WTC11 (cell line): ENCODE measurements at regions not wholly inside any gene's neighbourhood (a gene's known extent, or its start where the extent isn't known, plus 50 kb on each side); places are given as distances from the start of the nearest gene placed in this dataset.

Experiments used
- ATAC-seq: fragments of 200-7000 bp; cut with Tn5 transposase; 2 replicates; pipeline ENCODE4 v1.10.0; 2021; ENCODE audit warnings: mild to moderate bottlenecking, moderate library complexity
- CTCF ChIA-PET: fragments of 300-600 bp; sonication (Branson Sonifier 250); formaldehyde crosslinking; loops from one replicate; lab custom pipeline; 2021; ENCODE audit warnings: antibody characterized with exemption; lab: Charles Lee
- POLR2A ChIA-PET: fragments of 350-600 bp; sonication (Branson Sonifier 250); formaldehyde crosslinking; loops from one replicate; lab custom pipeline; 2021; ENCODE audit warnings: antibody characterized with exemption; lab: Charles Lee
- DNase-seq: peaks from one replicate; pipeline ENCODE4 v3.0.0; 2021; ENCODE audit warnings: low spot score
- H3K27ac Mint-ChIP-seq: 2 replicates; pipeline ENCODE4 v1.8.0; 2021; ENCODE audit warnings: mixed read lengths
- H3K27me3 Mint-ChIP-seq: 2 replicates; pipeline ENCODE4 v1.8.0; 2021; ENCODE audit warnings: low read depth, mild to moderate bottlenecking, moderate library complexity, mixed read lengths
- H3K36me3 Mint-ChIP-seq: 2 replicates; pipeline ENCODE4 v1.8.0; 2021; ENCODE audit warnings: mixed read lengths
- H3K4me1 Mint-ChIP-seq: 2 replicates; pipeline ENCODE4 v1.8.0; 2022; ENCODE audit warnings: mixed read lengths
- H3K4me3 Mint-ChIP-seq: 2 replicates; pipeline ENCODE4 v1.8.0; 2021; ENCODE audit warnings: mild to moderate bottlenecking, moderate library complexity, mixed read lengths
- H3K9me3 Mint-ChIP-seq: 2 replicates; pipeline ENCODE4 v1.8.0; 2021; ENCODE audit warnings: mixed read lengths
- ATF3 ChIP-seq: sonication (generic); formaldehyde crosslinking; conservative IDR thresholded peaks from 2 replicates; pipeline ENCODE4 v1.8.1; 2022; ENCODE audit warnings: mild to moderate bottlenecking, missing genetic modification reagents
- CTCF ChIP-seq: fragments of 200-600 bp; IDR thresholded peaks from 2 replicates; pipeline ENCODE4 v1.8.0; 2022; ENCODE audit warnings: antibody characterized with exemption
- E2F4 ChIP-seq: sonication (generic); formaldehyde crosslinking; IDR thresholded peaks from 2 replicates; pipeline ENCODE4 v1.8.1; 2022; ENCODE audit warnings: low read depth, mild to moderate bottlenecking, moderate library complexity, missing genetic modification reagents, borderline replicate concordance
- ERG ChIP-seq: fragments of 250-450 bp; sonication (Bioruptor Pico); IDR thresholded peaks from 2 replicates; pipeline ENCODE4 v1.8.0; 2021; ENCODE audit warnings: mild to moderate bottlenecking
- FOXP1 ChIP-seq: sonication (generic); formaldehyde crosslinking; IDR thresholded peaks from 2 replicates; pipeline ENCODE4 v1.8.0; 2022; ENCODE audit warnings: missing genetic modification reagents, mild to moderate bottlenecking, moderate library complexity, borderline replicate concordance
- GABPB1 ChIP-seq: sonication (generic); formaldehyde crosslinking; IDR thresholded peaks from 2 replicates; pipeline ENCODE4 v1.8.1; 2023; ENCODE audit warnings: mild to moderate bottlenecking, missing genetic modification reagents
- GRHL2 ChIP-seq: fragments of 250-450 bp; sonication (Bioruptor Pico); IDR thresholded peaks from 2 replicates; pipeline ENCODE4 v1.8.0; 2022; ENCODE audit warnings: mild to moderate bottlenecking, moderate library complexity; ENCODE audit not compliant: insufficient replicate concordance, severe bottlenecking
- HMGA2 ChIP-seq: fragments of 250-450 bp; sonication (Bioruptor Pico); IDR thresholded peaks from 2 replicates; pipeline ENCODE4 v1.4.0; 2021; ENCODE audit warnings: mild to moderate bottlenecking, moderate library complexity
- HMGXB4 ChIP-seq: sonication (generic); formaldehyde crosslinking; IDR thresholded peaks from 2 replicates; pipeline ENCODE4 v1.8.1; 2023; ENCODE audit warnings: mild to moderate bottlenecking, moderate library complexity, missing genetic modification reagents
- KAT7 ChIP-seq: sonication (generic); formaldehyde crosslinking; IDR thresholded peaks from 2 replicates; pipeline ENCODE4 v1.8.1; 2023; ENCODE audit warnings: missing genetic modification reagents, mild to moderate bottlenecking, borderline replicate concordance
- MAX ChIP-seq: sonication (generic); formaldehyde crosslinking; IDR thresholded peaks from 2 replicates; pipeline ENCODE4 v1.8.0; 2022; ENCODE audit warnings: mild to moderate bottlenecking, missing genetic modification reagents
- MYBL2 ChIP-seq: sonication (generic); formaldehyde crosslinking; IDR thresholded peaks from 2 replicates; pipeline ENCODE4 v1.8.1; 2023; ENCODE audit warnings: mild to moderate bottlenecking, moderate library complexity, missing genetic modification reagents
- NFYB ChIP-seq: sonication (generic); formaldehyde crosslinking; conservative IDR thresholded peaks from 2 replicates; pipeline ENCODE4 v1.8.0; 2022; ENCODE audit warnings: low read depth, missing genetic modification reagents
- PREB ChIP-seq: sonication (generic); formaldehyde crosslinking; IDR thresholded peaks from 2 replicates; pipeline ENCODE4 v1.8.1; 2022; ENCODE audit warnings: mild to moderate bottlenecking, missing genetic modification reagents, moderate library complexity, borderline replicate concordance
- RORB ChIP-seq: fragments of 250-450 bp; sonication (Bioruptor Pico); IDR thresholded peaks from 2 replicates; pipeline ENCODE4 v1.9.0; 2021; ENCODE audit warnings: mild to moderate bottlenecking
- SMAD4 ChIP-seq: sonication (generic); formaldehyde crosslinking; IDR thresholded peaks from 2 replicates; pipeline ENCODE4 v1.8.0; 2022; ENCODE audit warnings: mild to moderate bottlenecking, missing genetic modification reagents
- USF1 ChIP-seq: sonication (generic); formaldehyde crosslinking; IDR thresholded peaks from 2 replicates; pipeline ENCODE4 v1.8.0; 2022; ENCODE audit warnings: mild to moderate bottlenecking, missing genetic modification reagents
- ZBTB21 ChIP-seq: sonication (generic); formaldehyde crosslinking; IDR thresholded peaks from 2 replicates; pipeline ENCODE4 v1.8.1; 2023; ENCODE audit warnings: mild to moderate bottlenecking, missing genetic modification reagents, borderline replicate concordance
- ZMAT4 ChIP-seq: fragments of 250-450 bp; sonication (Bioruptor Pico); IDR thresholded peaks from 2 replicates; pipeline ENCODE4 v1.9.0; 2021; ENCODE audit warnings: mild to moderate bottlenecking
- ZNF219 ChIP-seq: sonication (generic); formaldehyde crosslinking; IDR thresholded peaks from 2 replicates; pipeline ENCODE4 v1.8.0; 2023; ENCODE audit warnings: missing genetic modification reagents, mild to moderate bottlenecking, borderline replicate concordance
- ZNF317 ChIP-seq: sonication (generic); formaldehyde crosslinking; IDR thresholded peaks from 2 replicates; pipeline ENCODE4 v1.8.1; 2023; ENCODE audit warnings: low read depth, mild to moderate bottlenecking, moderate library complexity, missing genetic modification reagents, borderline replicate concordance
- ZSCAN18 ChIP-seq: fragments of 250-450 bp; sonication (Bioruptor Pico); IDR thresholded peaks from 2 replicates; pipeline ENCODE4 v2.1.2; 2022; ENCODE audit warnings: mild to moderate bottlenecking, moderate library complexity

- ATAC-seq (no peak), DNase-seq (no peak)
- Mint-ChIP-seq H3K27ac (no peak overlapping the region), H3K4me3 (no peak overlapping the region), H3K36me3 (no peaks in the 10 kb centered on the region), H3K27me3 (no peaks in the 10 kb centered on the region), H3K9me3 (peaks cover 13% of the 10 kb centered on the region)
- ChIA-PET CTCF (no interaction called here), POLR2A (no interaction called here)
- TF ChIP-seq GRHL2 (CRISPR knock-in tag) (no peak), KAT7 (CRISPR knock-in tag) (no peak), ZNF317 (CRISPR knock-in tag) (no peak), HMGXB4 (CRISPR knock-in tag) (no peak), MYBL2 (no peak)
- TF ChIP-seq, all 79 proteins: peak for 0
- H3K4me1 Mint-ChIP-seq, result no peaks in the 10 kb centered on the region
These were observed 104.1 kb downstream of the SEC16B start for GRCh38 chr1:177865807-177866206.

GRCh38 chr1:177864538-177865305, 105.1 kb downstream of the SEC16B start:
- ChIA-PET POLR2A (no interaction called here), CTCF (no interaction called here)
- TF ChIP-seq USF1 (CRISPR knock-in tag) (no peak), FOXP1 (CRISPR knock-in tag) (no peak), ATF3 (no peak), MAX (CRISPR knock-in tag) (no peak), ERG (CRISPR knock-in tag) (no peak), CTCF (no peak), NFYB (CRISPR knock-in tag) (no peak), ZNF317 (CRISPR knock-in tag) (no peak), E2F4 (CRISPR knock-in tag) (no peak), ZSCAN18 (CRISPR knock-in tag) (no peak), RORB (CRISPR knock-in tag) (no peak), PREB (CRISPR knock-in tag) (no peak), ZBTB21 (CRISPR knock-in tag) (no peak), SMAD4 (CRISPR knock-in tag) (no peak), ZMAT4 (CRISPR knock-in tag) (no peak), ZNF219 (CRISPR knock-in tag) (no peak), GABPB1 (no peak), HMGA2 (no peak)
- Mint-ChIP-seq H3K9me3 (peaks cover 13% of the 10 kb centered on the region), H3K4me3 (no peak overlapping the region), H3K36me3 (no peaks in the 10 kb centered on the region), H3K27ac (no peak overlapping the region), H3K27me3 (no peaks in the 10 kb centered on the region), H3K4me1 (no peaks in the 10 kb centered on the region)
- ATAC-seq (no peak), DNase-seq (no peak)
